ENCODE measurements at regions not wholly inside any gene's neighbourhood (a gene's known extent, or its start where the extent isn't known, plus 50 kb on each side); places are given as distances from the start of the nearest gene placed in this dataset.

DNA sequence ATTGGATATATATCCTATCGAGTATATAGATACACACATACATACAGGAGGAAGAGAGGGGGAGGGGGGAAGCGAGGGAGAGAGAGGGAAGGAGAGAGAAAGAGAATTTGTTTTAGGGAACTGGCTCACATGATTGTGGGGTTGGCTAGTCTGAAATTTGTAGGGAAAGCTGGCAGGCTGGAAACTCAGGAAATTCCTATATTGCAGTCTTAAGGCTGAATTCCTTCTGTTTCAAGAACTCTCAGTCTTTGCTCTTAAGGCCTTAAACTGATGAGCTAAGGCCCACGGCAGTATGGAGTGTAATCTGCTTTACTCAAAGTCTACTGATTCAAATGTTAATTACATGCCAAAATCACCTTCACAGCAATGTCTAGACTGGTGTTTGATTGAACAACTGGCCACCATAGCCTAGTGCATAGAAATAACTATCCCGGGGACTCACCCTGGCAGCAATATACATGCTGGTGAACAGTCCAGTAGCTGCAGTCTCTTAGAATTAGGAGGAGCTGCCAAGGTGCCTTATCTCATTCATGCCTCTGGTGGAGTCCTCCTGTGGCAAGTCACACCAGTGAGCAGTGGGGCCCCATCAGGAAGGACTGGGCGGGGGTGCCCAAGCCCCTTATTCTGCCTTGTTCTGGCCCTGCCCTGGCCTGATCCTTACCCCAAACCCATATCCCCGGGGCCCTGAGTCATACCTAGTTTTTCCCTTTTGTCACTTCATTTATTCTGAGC lies 59.7 kb upstream of the AMPD3 start:
- Histone ChIP-seq H3K4me1 (peaks cover 0 to 42% (median 7%) of the 10 kb centered on the region in 9 donors), H3K36me3 (no peaks in the 10 kb centered on the region), H3K4me3 (no peak overlapping the region), H3K27me3 (no peaks in the 10 kb centered on the region), H3K9me3 (no peaks in the 10 kb centered on the region), H3K27ac (peak overlapping the region in 1 of 10 donors; percentile 29)
- WGBS, 2 donors = 84 to 85% methylated on average over 6 of the region's 6 CpGs
- intact Hi-C loops (cut with DNase I) = no loop called here
- ATAC-seq (peak in 7 of 8 donors; percentile 30 to 85 (median 65)), DNase-seq (no peak)
- TF ChIP-seq, protein P1, sequence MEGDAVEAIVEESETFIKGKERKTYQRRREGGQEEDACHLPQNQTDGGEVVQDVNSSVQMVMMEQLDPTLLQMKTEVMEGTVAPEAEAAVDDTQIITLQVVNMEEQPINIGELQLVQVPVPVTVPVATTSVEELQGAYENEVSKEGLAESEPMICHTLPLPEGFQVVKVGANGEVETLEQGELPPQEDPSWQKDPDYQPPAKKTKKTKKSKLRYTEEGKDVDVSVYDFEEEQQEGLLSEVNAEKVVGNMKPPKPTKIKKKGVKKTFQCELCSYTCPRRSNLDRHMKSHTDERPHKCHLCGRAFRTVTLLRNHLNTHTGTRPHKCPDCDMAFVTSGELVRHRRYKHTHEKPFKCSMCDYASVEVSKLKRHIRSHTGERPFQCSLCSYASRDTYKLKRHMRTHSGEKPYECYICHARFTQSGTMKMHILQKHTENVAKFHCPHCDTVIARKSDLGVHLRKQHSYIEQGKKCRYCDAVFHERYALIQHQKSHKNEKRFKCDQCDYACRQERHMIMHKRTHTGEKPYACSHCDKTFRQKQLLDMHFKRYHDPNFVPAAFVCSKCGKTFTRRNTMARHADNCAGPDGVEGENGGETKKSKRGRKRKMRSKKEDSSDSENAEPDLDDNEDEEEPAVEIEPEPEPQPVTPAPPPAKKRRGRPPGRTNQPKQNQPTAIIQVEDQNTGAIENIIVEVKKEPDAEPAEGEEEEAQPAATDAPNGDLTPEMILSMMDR (IDR thresholded peaks at IDR 0.05) = no peak

DNA sequence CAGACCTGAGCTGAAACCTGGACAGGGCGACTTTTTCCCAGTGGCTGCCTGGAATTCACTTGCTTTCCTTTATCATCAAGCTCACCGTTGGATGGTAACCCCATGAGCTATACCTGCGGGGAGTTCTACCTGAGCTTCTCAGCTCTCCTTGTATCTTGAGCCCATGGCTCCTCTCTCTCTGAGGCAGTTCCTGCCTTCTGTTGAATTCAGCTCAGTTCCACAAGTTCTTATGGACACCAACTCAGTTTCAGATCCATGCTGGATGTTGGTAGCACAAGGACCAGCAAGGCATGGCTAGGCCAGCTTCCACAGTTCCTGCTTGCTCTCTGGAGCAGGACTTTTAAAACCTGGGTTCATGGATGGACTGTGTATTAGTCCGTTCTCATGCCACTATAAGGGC lies 58.3 kb upstream of the AMPD3 start:
- WGBS, 2 donors = 91 to 96% methylated on average over 4 of the region's 4 CpGs
- no peak overlapping the region for H3K4me3 ChIP-seq
- H3K4me1 ChIP-seq = peaks cover 0 to 50% (median 11%) of the 10 kb centered on the region in 9 donors

DNA sequence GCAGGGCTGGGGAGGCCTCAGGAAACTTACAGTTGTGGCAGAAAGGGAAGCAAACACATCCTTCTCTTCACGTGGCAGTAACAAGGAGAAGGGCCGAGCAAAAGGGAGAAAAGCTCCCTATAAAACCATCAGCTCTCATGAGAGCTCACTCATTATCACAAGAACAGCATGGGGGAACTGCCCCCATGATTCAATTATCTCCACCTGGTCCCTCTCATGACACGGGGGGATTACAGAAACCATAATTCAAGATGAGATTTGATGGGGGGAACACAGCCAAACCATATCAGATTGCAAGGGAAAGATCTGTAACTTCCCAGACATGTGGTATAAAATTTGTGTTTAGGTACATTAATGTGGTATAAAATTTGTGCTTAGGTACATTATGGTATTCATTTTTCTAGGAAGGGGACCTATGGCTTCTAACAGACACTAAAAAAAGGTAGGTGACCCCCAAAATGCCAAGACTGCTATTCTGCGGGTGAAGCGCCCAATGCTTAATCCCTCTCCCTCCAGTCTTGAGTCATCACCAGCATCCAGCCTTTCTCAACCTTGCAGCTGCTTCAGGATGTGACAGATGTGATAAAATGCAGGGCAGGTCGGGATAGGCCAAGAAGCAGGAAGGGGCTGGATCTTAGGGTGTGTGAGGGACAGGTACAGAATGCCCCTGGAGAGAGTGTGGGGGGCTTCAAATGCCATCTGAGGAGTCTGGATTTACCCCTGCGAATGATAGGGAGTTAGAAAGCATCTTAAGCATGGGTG lies 57.7 kb upstream of the AMPD3 start:
- Histone ChIP-seq H3K4me1 (peaks cover 0 to 57% (median 11%) of the 10 kb centered on the region in 9 donors), H3K4me3 (no peak overlapping the region), H3K9me3 (no peaks in the 10 kb centered on the region), H3K27me3 (no peaks in the 10 kb centered on the region), H3K27ac (no peak overlapping the region), H3K36me3 (no peaks in the 10 kb centered on the region)
- WGBS, 2 donors = 76 to 81% methylated on average over 7 of the region's 7 CpGs
- TF ChIP-seq, protein P1 (IDR thresholded peaks at IDR 0.05) = no peak
- ATAC-seq (no peak), DNase-seq (no peak)
- intact Hi-C loops (cut with DNase I) = no loop called here

More for the DNA sequence above, 58.3 kb upstream of the AMPD3 start:
- intact Hi-C loops (cut with DNase I) = no loop called here
- Histone ChIP-seq H3K27me3 (no peaks in the 10 kb centered on the region), H3K36me3 (no peaks in the 10 kb centered on the region), H3K9me3 (no peaks in the 10 kb centered on the region), H3K27ac (no peak overlapping the region)
- DNase-seq (no peak), ATAC-seq (no peak)
- TF ChIP-seq, protein P1 (IDR thresholded peaks at IDR 0.05) = no peak

DNA sequence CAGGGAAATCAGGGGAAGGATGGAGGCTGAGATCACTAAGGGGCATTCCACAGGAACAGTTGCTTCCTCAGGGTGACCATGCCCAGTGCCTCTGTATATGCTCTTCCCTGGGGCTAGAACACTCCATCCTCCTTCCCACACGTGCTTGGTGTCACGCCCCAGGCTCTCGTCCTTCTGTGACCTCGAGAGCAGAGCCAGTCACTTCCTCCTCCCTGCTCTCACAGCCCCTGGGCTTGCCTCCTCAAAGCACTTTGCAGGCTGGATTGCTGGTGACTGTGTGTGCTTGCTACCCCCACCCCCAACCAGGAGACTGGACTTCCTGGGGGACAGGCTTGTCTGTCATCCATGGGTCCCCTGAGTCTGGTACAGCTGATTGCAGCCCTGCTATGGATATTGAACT lies 56.5 kb upstream of the AMPD3 start:
- no peaks in the 10 kb centered on the region for H3K27me3 ChIP-seq
- peaks cover 0 to 59% (median 11%) of the 10 kb centered on the region in 9 donors for H3K4me1 ChIP-seq
- peak in 1 of 2 donors; percentile 28 for DNase-seq
- intact Hi-C loops (cut with DNase I) = no loop called here
- H3K27ac ChIP-seq = no peak overlapping the region
- no peak overlapping the region for H3K4me3 ChIP-seq
- peak in 7 of 8 donors; percentile 37 to 69 (median 52) for ATAC-seq
- H3K9me3 ChIP-seq = no peaks in the 10 kb centered on the region
- WGBS, 2 donors = 18 to 32% methylated on average over 4 of the region's 4 CpGs
- no peaks in the 10 kb centered on the region for H3K36me3 ChIP-seq
- TF ChIP-seq, protein P1 (IDR thresholded peaks at IDR 0.05) = no peak
